ENCODE measurements at regions not wholly inside any gene's neighbourhood (a gene's known extent, or its start where the extent isn't known, plus 50 kb on each side); places are given as distances from the start of the nearest gene placed in this dataset.

DNA sequence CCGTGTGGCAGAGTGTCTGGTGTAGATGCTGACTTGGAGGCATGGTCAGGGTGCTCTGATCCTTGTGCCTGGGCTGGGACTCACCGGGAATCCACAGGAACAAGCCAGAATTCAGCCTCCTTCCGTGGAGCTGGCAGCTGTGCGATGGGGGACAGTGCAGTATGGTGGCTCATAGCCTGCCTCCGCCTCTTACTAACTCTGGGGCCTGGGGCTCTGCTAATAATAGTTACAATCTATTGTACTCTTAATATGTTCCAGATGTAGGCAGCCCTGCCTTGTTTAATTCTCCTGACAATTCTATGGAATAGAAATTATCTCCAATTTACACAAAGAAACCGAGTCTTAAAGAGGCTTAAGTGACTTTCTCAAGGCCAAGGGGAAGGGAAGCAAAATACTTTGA lies 77.6 kb downstream of the PCDH1 start:
- DNase-seq (ENCODE audit: insufficient read length, low spot score) (no peak), FAIRE-seq (no peak)

DNA sequence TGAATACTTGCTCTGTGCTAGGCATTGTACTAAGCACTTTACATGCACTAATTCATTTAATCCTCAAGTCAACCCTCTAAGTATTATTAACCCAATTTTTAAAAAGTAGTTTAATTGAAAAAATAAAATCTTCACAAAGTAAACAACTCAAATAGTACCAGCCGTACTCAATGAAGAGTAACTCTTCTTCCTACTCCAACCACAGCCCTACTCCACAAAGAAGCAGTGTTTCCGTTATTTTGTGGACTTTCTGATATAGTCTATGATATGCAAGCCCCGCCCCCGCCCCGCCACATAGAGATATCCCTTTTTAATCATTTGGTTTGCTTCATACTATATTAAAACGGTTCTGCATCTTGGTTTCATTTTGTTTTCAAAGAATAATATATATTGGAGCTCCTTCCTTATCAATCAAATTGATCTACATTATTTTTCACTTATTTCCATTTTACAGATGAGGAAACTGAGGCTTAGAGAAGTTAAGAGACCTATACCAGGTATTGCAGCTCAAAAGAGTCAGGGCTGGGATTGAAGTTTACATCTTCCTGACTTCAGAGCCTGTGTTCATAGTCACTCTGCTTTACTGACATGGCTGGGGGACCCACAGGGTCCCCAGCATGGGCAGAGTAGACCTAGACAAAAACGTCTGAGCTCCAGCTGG lies 78.6 kb downstream of the PCDH1 start:
- DNase-seq (ENCODE audit: insufficient read length, low spot score) (no peak), FAIRE-seq (no peak)

DNA sequence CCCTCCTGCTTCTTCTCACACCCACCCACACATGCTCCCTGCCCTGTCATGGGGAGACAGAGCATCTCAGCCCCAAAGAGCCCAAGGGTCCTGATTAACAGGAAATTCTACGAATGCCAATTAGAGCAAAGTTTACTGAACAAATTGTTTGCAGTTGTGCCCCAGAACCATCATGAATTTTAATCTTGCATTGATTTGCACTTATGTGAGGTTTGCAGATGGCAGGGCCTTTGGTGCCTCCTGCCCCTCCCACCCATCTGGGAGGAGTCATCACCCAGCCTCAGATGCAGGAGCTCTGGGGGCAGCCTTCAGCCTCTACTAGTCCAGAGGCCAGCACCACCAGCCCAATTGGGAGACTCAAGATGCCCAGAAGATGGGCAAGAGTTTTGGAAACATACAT lies 80.8 kb downstream of the PCDH1 start:
- DNase-seq (ENCODE audit: insufficient read length, low spot score) (no peak), FAIRE-seq (no peak)

DNA sequence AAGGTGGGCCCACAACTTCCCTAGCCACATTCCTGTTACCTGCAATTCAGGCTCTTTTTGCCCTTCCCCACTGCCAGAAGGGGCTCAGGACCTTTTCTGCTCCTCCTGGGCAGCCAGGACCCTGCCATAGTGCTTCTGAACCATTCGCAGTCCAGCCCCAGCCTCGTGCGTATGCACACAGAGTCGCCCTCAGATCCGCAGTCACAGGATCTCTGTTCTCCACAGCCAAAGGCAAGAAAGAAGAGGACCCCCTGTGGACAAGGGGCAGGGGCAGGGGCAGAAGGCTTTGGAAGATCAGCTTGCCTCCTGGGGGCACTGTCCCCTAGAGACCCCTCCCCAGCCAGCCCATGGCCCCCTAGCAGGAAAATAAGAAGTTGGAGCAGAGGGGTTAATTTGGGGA lies 82.8 kb downstream of the PCDH1 start:
- no peak for FAIRE-seq
- no peak for DNase-seq (ENCODE audit: insufficient read length, low spot score)

DNA sequence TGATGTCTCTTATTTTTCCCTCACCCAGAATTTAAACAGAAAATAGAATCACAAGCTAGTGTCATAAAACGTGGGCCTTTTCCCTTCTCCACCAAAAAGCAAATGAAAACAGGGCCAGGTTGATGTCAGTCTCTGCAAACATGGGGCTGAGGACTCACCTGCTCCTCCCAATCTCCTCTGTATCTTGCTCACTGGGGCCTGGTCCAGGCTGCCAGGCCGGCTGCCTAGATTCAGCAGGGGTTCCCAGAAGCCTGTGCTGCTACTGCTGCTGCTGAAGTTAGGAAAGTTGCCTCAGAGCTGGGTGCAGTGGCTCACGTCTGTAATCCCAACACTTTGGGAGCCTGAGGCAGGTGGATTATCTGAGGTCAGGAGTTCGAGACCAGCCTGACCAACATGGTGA lies 84.3 kb downstream of the PCDH1 start:
- FAIRE-seq (no peak), DNase-seq (ENCODE audit: insufficient read length, low spot score) (no peak)

GRCh38 chr5:141793403-141793802 lies 84.8 kb downstream of the PCDH1 start:
- FAIRE-seq, result no peak
- DNase-seq (ENCODE audit: insufficient read length, low spot score), result no peak

DNA sequence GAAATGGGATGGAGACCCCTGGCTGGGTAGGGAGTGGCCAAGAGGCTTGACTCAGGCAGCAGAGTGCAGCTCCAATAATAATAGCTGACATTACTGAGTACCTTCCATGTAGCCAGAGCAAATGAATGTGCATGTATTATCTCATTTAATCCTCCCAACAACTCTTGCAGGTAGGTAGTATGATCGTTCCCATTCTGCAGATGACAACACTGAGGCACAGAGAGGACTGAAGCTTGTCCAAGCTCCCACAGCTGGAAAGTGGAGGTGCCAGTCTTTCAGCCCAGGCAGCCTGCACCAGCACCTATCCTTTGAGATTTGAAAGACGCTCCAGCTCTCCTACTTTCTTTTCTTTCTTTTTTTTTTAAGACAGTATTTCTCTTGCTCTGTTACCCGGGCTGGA lies 87.6 kb downstream of the PCDH1 start:
- FAIRE-seq (no peak), DNase-seq (ENCODE audit: insufficient read length, low spot score) (no peak)

- FAIRE-seq (no peak), DNase-seq (ENCODE audit: insufficient read length, low spot score) (no peak)
Measured at GRCh38 chr5:141789330-141789729, 88.9 kb downstream of the PCDH1 start.

GRCh38 chr5:141788296-141788970 lies 89.8 kb downstream of the PCDH1 start:
- no peak for FAIRE-seq
- no peak for DNase-seq (ENCODE audit: insufficient read length, low spot score)

DNA sequence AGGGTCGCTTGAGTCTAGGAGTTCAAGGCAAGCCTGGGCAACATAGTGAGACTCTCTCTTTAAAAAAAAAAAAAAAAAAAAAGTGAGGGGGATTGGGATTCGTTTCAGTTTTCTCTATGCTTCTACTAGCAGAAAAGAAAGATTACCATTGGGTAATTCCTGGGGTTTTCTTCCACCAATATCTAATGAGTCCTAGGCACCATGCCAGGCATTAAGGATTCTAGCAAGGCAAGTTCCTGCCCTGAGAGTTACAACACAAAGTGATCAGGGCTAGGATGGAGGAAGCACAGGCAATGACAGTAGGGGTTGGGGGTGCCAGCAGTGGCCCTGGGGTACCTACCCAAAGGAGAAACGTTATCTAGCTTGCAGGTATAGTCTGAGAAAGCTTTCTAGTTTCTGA lies 90.8 kb downstream of the PCDH1 start:
- no peak for DNase-seq (ENCODE audit: insufficient read length, low spot score)
- FAIRE-seq, result no peak

DNA sequence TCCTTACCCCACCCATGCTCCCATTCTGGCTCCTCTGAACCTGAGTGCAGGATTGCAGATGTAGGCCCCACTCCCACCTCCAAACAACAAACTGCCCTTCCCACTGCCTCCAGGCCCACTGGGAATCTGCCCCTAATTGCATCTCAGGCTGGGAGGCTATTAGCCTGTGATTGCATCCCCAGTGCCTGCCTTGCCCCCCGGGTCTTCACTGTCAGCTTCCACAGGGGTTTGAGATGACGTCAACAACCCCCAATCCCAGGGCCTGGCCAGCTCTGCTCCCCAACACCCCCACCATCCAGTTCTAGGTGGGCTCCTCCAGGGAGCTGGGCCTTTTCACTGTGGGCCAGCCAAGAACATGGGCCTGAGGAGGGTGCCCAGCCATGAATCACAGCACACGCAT lies 91.5 kb downstream of the PCDH1 start:
- no peak for FAIRE-seq
- DNase-seq (ENCODE audit: insufficient read length, low spot score), result no peak

GRCh38 chr5:141785711-141786110 lies 92.5 kb downstream of the PCDH1 start:
- FAIRE-seq, result no peak
- DNase-seq (ENCODE audit: insufficient read length, low spot score), result no peak

- no peak for DNase-seq (ENCODE audit: insufficient read length, low spot score)
- FAIRE-seq, result no peak
Measured at GRCh38 chr5:141785135-141785534, 93.1 kb downstream of the PCDH1 start.

GRCh38 chr5:141784529-141784928 lies 93.7 kb downstream of the PCDH1 start:
- DNase-seq (ENCODE audit: insufficient read length, low spot score) (no peak), FAIRE-seq (no peak)

DNA sequence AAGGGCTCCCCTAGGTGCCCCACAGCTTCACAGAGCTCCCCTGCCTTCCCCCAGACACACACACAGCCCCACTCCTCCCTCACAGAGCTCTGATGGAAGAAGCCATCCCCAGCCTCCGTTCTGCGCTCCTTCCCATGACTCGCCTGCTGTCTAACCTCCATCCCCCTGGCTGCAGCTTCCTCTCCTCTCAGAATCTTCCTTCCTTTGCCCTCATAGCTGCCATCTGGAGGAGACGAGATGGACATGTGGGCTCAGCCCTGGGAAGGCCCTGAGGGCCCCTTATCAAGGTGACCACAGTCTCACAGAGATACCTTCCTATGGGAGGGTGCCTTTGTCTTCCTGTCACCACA lies 94.3 kb downstream of the PCDH1 start:
- no peak for FAIRE-seq
- no peak for DNase-seq (ENCODE audit: insufficient read length, low spot score)

- DNase-seq (ENCODE audit: insufficient read length, low spot score), result no peak
Measured at GRCh38 chr5:141783005-141783946, 94.9 kb downstream of the PCDH1 start.

GRCh38 chr5:141781910-141782309 lies 96.3 kb downstream of the PCDH1 start:
- DNase-seq (ENCODE audit: insufficient read length, low spot score) (no peak), FAIRE-seq (no peak)

More at GRCh38 chr5:141783005-141783946, 94.9 kb downstream of the PCDH1 start:
- FAIRE-seq, result no peak

DNA sequence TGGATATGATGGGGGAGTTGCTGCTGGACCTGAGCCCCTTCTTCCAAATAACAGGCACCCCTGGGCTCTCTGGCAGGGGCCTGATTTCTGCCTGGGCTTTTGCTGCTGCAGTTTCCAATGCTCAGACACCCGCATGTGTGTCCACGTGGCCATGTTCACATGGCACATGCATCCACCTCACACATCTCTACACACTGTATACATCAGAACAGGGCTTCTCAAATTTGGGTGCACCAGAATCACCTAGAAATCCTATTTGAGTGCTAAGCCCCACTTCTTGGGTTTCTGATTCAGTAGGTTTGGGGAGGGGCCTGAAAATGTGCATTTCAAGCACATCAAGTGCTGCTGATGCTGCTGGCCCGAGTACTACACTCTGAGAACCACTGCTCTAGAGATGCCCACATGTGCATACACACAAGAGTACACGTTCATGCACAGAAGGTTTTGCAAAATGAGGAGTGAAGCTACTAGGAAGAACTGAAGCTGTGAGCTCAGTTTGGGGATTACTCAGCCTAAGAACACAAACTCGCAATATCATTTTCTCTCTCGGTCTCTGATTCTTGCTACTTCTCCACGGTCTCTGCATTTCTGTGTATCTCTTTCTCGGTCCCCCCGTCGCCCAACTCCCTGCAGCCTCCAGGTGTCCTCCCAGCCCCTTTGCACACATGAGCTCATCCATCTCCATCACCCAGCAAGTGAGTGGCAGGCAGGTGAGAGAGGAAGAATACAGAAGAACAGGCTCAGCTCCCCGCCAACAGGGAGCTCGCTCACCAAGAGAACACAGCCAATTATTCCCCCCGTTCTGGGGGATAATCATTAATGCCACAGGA lies 97.0 kb downstream of the PCDH1 start:
- no peak for FAIRE-seq
- no peak for DNase-seq (ENCODE audit: insufficient read length, low spot score)

DNA sequence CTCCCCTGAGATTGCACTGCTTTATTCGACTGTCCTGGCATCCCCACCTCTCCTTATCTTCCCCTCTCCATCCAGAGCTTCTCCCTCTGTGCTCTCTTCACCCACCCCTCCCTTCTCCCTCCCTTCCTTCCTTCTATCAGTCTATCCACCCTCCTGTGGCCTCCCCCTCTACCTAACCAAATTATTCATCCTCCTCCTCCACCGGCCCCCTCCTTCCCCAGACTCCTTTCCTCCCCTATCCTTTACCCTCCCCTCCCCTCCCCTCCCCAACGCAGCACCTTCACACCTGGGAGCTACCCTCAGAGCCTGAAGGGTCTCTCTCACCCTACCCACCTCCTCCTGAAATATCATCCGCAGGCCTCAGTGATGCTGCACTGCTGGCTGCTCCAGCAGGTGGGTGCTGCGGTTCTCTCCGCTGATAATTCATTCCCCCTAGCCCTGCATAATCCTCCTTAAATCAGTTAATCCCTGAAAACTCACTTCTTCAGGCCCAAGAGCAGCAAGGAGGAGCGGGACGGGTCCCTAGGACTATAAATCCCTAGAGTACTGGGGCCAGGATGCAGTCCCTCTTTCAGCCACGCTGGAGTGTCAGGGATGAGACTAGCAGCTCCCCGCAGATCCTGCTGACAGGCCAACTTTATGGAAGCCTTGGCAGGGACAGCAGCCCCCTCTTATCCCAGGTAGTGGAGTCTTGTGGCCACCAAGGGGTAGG lies 97.8 kb downstream of the PCDH1 start:
- no peak for DNase-seq (ENCODE audit: insufficient read length, low spot score)
- no peak for FAIRE-seq

DNA sequence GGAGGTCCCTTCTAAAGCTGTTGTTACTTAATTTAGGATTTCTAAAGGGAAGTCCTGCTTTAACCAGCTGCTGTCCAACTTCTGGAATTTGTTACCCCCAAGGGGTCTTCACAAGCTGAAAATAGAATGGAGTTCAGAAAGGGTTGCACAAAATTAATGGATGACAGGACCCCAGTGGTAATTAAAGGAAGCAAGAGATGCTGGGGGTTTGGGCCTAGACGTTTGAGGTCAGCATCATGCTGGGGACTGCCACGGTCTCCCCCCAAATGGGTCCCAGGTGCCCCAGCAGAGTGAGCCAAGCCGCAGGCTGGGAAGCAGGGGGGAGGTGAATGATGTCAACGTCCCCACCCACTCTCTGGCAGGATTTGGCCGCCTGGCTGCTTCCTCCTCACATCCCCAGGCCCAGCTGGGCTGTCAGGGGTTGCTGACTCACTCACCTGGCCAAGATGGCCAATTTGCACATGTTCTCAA lies 97.5 kb upstream of the ARAP3 start:
- no peak for FAIRE-seq

More for the DNA sequence above, 97.5 kb upstream of the ARAP3 start:
- DNase-seq (ENCODE audit: insufficient read length, low spot score), result no peak
